DMS79 (cell line): ENCODE measurements at regions not wholly inside any gene's neighbourhood (a gene's known extent, or its start where the extent isn't known, plus 50 kb on each side); places are given as distances from the start of the nearest gene placed in this dataset.
A peak's percentile ranks its signal among the peaks of the same experiment; 100 is the strongest.
"Not testable (repeated sequence)": the region's sequence is repeated elsewhere in the genome, so short reads cannot be mapped to it uniquely, and the experiment has no call there.

ENCODE experiments used
- DNase-seq: peaks from one replicate; lab custom pipeline; 2025; lab: John Stamatoyannopoulos, UW

DNA sequence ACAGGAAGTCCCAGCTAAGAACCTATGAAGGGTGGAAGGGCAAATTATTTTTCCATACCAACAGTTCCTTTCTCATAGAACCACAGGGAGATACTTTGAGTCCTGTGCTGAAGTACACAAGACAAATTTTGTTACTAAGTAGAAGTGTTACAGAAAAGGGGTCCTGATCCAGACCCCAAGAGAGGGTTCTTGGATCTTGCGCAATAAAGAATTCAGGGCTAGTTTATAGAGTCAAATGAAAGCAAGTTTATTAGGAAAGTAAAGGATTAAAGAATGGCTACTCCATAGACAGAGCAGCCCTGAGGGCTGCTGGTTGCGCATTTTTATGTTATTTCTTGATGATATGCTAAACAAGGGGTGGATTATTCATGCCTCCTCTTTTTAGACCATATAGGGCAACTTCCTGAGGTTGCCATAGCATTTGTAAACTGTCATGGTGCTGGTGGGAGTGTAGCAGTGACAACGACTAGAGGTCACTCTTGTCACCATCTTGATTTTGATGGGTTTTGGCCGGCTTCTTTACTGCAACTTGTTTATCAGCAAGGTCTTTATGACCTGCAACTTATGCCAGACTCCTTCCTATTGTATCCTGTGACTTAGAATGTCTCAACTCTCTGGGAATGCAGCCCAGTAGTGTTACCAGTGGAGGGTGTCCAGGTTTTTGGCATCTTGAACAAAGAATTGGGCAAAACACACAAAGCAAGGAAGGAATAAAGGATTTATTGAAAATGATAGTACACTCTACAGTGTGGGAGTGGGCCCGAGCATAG lies 409.4 kb downstream of the SH2D4B start:
- DNase-seq = no peak

DNA sequence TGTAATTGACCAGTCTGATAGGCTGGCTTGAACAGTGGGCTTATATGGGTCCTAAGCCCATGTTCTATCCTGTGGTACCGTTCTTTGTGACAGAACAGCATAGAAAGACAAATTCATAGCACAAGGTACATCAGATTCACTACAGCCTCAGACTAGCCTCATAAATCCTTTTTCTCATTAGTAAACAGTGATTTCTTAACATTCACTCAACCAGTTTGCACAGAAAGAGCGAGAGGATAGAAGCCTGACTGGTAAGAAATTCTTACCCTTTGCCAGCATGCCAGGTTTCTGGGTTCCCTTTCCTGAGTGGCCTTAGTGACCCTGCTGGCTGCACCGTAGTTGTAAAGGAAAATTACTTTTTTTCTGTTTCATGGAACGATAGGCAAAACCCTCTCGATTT lies 412.1 kb downstream of the SH2D4B start:
- DNase-seq = no peak

DNA sequence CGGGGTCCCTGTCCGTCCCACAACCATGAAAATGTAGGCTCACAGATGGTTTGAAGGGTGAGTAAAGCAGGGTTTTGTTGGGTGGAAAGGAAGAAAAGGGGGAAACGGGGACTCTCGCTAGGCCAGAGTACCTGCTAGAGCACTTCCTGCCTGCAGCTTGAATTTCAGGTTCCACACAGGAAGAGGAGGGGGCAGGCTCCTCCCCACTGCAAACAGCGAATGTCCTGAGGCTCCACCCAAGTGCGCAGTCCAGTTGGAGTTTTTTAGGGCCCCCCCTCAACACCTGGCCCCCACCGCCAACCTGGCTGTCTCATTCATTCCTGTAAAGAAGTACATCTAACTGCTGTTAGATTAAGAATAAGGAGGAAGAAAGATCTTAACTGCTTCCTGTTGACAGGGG lies 414.7 kb downstream of the SH2D4B start:
- no peak for DNase-seq

DNA sequence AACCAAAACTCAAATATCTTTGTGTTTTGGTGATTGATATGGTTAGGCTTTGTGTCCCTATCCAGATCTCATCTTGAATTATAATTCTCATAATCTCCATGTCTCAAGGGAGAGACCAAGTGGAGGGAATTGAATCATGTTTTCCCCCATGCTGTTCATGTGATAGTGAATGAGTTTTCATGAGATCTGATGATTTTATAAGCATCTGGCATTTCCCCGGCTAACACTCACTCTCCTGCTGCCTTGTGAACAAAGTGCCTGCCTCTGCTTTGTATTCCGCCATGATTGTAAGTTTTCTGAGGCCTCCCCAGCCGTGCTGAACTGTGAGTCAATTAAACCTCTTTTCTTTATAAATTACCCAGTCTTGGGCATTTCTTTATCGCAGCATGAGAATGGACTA lies 419.5 kb downstream of the SH2D4B start:
- no peak for DNase-seq

DNA sequence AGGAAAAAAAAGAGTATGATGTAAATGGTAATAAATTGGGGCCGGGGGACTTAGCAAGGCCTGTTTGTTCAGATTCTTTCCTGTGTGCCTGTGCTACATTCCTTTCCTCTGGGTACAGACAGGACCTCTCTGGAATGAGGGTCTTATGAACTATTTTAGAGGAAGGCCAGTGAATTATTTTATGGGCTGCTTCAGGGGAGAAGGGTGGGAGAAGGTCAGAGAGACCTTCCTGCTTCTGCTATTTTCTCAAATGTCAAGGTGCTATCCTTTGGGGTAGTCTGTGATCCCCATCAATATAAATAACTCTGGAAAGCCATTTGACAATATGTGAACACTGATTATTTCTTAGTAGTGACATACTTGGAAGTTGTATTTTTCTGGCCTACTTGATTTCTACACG lies 426.5 kb downstream of the SH2D4B start:
- DNase-seq = no peak

DNA sequence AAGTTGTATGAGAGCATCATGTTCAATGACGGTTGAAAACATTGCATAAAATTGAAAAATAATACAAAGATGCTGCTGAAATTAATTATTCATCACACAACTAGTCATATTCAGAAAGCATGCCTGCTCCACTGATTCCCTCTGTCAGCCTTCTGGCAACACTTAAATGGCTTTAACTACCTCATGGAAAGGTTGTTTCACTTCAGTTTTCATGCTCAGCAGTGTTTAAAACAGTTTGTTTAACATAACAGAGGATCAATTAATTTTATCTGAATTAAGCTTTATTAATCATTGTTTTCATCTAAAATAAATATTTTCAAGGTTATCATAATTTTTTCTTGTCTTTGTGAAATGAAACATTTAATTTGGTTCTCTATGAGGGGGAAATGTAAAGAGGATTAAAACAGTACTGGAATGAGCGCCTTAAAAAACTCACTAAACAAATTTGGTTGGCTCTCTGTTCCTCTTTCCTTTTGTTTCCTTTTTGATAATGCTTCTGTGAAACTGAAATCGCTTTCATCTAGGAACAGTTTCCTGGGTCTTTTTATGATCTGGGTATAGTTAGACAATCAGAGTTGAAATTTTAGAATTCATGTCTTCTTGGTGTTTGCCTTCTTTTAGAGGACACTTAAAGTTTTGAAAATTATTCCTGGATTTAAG lies 427.4 kb downstream of the SH2D4B start:
- DNase-seq = no peak

DNA sequence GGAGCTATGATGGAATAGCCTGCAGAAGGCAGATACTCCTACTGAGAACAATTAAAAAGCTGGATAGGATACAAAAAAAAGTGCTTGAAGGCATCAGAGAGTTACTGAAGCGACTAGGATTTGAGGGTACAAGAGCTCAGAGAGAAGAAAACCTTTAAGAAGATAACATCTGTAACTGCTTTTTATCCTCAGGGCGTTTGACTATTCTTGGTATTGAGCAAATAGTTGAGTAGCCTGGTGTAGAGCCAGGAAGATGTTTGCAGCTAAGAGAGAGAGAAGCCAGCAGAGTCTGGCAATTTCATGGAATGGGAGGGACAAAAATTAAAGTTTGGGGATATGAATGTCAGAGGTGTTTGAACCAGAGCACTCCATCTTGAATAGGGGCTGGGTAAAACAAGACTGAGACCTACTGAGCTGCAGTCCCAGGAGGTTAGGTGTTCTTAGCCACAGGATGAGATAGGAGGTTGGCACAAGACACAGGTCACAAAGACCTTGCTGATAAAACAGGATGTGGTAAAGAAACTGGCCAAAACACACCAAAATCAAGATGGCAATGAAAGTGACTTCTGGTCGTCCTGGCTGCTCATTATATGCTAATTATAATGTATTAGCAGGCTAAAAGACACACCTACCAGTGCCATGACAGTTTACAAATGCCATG lies 428.8 kb downstream of the SH2D4B start:
- DNase-seq = no peak

DNA sequence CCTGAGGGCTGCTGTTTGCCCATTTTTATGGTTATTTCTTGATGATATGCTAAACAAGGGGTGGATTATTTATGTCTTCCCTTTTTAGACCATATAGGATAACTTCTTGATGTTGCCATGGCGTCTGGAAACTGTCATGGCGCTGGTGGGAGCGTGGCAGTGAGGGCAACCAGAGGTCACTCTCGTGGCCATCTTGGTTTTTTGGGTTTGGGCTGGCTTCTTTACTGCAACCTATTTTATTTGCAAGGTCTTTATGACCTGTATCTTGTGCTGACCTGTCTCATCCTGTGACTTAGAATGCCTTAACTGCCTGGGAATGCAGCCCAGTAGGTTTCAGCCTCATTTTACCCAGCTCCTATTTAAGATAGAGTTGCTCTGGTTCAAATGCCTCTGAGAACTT lies 429.7 kb downstream of the SH2D4B start:
- not testable (repeated sequence) for DNase-seq

DNA sequence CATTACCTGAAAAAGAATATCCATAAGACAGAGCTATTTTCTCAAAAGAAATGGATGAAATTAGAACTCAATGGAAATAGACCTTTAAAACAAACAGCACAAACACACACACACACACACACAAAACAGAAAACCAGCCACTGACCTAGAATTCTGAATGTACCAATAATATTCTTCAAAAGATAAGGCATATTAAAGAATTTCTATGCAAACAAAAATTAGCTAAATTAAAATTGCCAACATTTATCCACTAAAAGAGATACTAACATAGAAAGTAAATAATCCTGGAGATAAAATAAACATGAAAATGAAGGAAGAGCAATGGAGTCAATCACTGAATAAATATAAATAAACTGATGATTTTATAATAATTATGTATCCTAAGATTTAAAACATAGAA lies 431.2 kb downstream of the SH2D4B start:
- DNase-seq = no peak

DNA sequence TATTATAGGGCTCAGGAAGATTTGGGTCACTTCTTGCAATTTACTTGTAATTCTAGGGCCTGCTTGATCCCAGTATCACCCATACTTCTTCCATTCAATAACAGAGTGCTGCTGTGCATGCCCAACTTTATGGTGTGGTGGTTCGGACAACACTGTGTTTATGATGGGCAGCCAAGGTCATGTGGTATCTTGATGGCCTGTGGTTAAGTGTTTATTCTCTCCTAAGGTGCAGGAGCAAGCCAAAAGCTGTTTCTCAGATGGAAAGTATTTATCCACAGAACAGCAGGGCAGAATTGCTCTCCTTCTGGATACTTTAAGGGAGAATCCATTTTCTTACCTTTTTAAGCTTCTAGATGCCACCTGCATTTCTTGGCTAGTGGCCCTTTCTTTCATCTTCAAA lies 433.8 kb downstream of the SH2D4B start:
- DNase-seq = no peak

DNA sequence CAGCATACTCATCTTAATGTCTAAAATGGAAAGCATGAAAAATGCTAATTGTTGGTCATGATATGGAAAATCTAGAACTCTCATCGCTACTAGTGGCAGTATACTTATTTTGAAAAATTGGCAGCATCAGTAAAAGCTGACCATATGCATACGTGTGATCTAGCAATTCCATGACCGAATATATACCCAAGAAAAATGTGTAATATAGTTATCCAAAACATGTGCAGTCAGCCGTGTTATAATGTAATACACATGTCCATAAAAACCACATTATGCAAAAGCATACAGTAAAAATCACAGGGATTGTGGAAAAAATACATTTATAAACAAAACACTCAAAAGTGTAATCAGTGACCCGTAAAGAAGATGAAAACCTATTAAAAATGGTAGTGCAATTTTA lies 439.0 kb downstream of the SH2D4B start:
- DNase-seq = no peak

DNA sequence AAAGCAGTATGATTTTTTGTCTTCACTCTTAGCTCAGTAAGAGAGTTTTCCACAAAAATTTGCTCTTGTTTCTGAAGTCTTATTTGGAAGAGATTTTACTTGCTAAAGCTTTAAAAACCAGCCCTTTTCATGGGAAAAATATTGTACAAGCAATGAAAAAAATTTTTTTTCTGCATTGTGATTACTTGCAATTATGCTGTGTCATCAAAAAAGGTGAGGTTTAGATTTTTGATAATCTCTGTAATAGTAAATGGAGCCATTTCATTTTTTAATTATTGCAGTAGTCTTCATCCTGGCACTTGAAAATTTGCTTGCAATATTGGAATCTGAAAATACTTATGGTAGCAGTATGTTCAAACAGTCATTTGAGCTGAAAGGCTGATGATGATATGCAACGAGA lies 447.4 kb downstream of the SH2D4B start:
- no peak for DNase-seq

DNA sequence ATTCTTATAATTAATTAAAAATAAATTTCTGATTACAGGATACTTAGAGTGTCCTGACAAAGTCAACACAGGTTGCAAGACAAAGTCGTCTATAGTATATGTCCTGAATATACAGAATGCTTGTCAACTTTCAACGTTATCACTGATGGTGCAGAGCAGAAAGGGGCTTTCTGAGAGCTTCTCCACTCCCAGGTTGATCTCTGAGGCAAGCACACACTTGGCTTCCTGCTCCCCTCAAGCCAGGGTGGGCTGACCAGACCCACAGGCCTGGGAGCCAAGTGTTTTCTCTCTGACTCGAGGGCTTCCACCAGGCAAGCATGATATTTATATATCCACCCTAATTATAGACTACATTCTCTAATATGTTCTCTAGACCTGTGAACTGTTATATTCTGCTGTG lies 448.9 kb downstream of the SH2D4B start:
- DNase-seq = no peak

DNA sequence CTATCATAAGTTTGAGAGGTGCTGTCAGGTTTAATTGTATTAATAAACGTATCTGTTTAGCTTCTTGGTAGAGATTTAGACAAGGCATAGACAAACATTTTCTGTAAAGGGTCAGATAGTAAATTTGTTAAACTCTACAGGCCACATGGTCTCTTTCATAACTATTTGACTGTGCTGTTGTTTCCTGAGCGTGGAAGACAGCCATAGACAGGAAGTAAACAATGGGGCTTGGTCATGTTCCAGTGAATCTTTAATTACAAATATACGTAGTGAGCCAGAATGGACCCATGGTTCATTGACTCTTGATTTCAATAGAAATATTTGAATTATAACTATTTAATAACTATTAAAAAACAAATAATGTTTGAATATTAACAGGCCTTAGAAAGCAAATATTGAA lies 451.1 kb downstream of the SH2D4B start:
- no peak for DNase-seq

DNA sequence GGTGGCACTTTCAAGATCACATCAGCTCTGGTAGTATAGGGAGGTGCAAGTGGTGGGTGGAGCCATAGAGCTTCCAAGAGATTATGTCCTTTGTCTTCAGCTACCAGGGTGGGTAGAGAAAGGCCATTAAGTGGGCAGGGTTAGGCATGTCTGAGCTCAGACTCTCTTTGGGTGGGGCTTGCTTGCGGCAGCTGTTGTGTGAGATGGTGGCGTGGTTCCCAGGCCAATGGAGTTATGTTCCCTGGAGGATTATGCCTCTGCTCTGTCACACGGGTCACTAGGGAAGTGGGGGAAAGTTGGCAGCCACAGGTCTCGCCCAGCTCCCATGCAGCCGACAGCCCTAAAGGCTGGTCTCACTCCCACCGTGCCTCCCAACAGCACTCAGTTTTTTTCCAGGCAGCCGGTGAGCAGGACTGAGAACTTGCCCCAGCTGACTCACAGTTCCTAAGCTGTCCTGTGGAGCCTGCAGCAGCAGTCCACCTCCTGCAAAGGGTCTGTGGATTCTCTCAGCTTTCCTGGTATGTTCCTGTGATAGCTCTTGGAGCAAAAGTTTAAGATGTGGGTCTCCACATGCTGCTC lies 459.0 kb downstream of the SH2D4B start:
- no peak for DNase-seq

DNA sequence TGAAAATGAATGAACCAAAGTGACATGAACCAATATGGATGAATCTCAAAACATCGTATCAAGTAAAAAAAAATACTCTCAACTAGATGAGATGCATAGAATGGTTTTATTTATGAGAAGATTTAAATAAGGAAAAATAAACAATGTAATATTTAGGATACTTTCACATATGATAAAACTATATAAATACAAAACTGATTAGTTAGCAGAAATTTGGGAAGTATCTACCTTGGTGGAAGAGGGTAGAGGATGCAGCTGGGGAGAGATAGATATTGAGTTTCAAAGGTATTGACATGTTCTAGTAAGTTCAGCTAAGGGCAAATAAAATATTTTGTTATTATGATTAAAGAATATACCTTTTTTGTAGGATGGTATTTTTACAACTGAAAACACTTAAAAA lies 463.1 kb downstream of the SH2D4B start:
- DNase-seq = no peak

DNA sequence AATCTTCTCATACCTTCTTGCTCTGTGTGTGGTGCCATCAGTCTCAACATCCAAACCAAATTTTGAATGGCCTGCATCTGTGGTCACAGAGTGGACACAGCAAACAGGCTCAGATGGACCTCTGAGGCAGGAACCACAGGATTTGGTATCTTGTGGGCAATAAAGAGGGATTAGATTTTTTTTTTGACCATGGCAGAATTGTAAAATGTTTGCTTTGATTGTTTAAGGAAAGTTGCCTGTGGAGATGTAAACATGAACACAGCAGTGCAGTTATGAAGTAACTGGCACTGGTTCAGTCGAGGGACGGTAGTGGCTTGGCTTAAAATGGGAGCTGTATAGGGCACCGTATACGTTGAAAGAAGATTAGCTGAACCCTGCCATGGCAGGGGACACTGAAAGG lies 464.7 kb downstream of the SH2D4B start:
- no peak for DNase-seq

DNA sequence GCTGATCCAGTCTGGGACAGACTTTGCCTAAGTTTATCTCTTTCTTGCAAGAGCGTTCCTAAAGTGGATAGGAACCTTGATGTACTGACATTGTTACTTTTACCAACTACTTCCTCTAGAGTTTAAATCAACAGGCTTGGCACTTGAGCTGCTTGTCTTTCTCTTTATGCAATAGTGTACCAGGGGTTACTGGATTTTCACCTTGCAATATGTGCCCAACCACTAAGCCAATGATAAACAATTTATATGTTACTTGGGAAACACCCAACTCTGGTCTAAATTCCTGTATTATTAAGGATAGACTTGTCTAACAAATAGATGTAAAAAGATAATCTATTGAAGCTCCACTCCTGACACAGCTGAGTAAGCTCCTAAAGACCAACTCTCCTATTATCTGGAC lies 470.2 kb downstream of the SH2D4B start:
- DNase-seq = no peak

DNA sequence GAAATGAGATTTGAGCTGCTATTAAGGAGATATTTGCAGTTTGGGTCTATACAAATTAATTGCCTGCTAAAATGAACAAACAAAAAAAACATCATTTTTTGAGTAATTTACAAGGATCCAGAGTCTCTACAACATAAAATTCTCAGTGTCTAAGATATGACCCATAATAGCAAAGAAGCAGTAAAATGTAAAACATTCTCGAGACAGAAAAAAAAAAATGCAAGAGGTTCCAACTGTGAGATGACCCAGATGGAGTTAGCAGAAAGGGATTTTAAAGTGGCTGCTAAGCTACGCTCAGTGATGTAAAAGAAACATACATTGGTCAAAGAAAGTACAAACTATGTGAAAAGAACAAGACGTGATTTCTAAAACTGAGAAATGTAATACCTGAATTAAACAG lies 471.0 kb downstream of the SH2D4B start:
- no peak for DNase-seq

DNA sequence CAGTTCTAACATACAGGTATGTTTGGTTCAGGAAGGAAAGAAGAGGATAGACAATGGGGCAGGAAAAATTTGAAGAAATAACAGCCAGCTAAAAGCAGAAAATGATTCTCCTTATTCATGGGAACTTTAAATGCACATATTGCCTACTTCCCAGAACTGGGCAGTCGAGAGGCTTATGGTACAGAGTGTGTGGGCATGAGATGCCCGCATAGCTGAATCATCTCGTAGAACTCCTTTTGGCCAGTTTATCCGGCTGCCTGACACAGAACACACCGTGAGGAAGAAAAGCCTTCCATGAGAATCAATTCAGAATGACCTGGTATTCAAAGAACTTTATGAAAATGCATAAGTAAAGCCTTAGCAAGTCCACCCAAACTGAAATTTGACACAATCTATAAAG lies 471.6 kb downstream of the SH2D4B start:
- no peak for DNase-seq

DNA sequence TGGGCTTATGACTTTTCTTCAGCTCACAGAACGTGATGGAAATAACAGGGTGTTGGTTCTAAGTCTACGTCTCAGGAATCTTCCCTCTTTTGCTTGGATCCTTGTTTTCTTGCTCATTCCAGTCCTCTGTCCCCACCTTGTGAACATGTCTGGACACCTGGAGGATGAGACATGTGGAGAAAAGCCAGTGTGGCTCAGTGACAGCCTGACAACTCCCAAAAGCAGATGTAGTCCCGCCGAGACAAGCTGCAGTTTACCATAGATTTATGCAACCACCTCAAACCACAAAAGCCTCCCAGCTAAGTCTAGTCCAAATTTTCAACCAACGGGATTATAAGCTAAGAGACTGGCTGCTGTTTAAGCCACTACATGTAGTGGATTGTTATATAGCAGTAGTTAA lies 476.1 kb downstream of the SH2D4B start:
- no peak for DNase-seq

DNA sequence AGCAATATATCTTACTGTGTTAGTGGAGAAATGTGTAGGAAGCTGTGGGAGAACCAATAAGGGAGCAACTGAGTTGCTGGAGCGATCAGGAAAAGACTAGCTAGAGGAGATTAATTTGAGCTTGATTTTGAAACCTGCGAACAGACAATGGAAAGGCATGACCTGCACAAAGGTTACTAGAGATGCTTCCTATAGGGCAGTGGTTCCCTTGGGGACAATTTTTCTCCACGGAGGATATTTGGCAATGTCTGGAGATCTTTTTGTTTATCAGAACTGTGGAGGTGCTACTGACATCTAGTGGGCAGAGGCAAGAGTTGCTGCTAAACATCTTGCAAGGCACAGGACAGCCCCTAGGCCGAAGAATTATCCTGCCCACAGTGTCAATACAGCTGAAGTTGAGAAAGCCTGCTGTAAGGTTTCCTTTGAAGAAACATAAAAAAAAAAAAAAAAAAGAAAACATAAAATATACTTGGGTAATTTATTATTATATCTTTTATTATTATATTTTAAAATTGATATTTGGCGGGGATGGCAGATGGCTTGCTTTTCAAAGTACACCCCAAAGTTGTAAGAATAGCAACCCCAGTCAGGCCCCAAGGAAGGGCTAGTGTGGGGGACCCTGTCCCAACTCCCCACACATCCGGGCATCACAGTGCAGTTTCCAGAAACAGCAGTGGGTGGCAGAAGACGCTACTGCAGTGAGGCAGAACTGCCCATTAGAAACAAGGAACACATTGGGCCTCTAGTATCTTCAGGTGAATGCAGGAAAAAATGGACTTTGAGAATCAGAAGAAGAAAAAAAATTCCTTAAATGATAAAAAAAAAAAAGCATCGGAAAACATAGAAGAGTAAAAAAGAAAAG lies 481.6 kb downstream of the SH2D4B start:
- DNase-seq = peak; percentile 1
